ENCODE measurements at regions not wholly inside any gene's neighbourhood (a gene's known extent, or its start where the extent isn't known, plus 50 kb on each side); places are given as distances from the start of the nearest gene placed in this dataset.
"Not testable (repeated sequence)": the region's sequence is repeated elsewhere in the genome, so short reads cannot be mapped to it uniquely, and the experiment has no call there.

DNA sequence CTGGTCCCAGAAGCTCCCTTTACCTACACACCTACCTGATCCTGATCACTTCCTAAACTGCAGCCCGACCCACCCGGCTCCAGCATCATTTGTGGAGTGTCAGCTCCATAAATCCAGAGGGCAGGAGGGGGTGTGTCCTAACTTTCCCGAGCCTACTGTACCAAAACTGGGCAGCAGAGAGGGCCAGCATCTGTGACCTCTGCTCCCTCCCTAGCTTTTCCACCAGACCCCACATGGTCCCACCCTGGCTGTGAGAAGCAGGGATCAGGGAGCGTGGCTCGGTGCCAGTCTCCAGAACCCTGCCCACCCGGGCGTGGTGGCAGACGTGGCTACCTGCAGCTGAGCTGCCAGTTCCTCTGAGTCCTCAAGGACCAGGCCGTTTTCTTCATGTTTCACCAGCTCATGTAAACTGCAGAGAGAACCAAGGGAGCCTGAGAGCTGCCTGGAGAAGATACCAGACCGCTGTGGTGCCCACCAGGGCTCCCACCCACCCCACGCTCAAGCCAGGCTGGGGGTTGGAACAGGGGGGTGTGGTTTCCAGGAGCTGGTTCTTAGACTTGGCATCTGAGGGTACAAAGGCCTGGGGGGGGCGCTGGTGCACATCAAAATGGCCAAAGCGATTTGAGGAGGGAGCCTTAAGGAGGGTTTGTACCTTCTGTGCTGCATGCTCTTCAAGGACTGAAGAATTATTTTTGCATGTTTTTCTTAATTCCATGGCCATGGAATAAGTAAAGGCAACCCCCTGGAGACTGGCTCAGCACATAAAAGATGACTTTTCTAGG, 76.7 kb upstream of the DRD5 start:
- DNase-seq, result no peak

GRCh38 chr4:9707281-9707680, 74.2 kb upstream of the DRD5 start:
- DNase-seq, result not testable (repeated sequence)

DNA sequence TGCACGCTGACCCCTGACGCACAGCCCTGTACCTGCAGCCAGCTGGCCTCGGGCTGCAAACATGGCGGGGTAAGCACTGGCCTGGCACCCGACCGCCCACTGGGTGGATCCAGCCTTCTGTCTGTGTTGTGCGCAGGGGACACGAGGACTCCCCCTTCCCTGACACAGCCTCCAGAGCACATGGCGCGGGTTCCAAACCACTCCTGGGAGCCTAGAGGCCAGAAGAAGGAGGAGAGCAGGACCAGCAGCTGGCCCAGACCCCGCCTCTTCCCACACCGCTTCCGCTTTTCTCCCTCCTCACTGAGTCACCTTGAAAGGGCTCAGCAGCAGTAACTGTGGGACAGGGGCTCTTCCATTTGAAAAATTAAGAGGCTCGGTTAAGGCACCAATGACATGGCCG, 73.5 kb upstream of the DRD5 start:
- DNase-seq, result not testable (repeated sequence)

GRCh38 chr4:9709724-9710123, 71.7 kb upstream of the DRD5 start:
- DNase-seq, result no peak

- not testable (repeated sequence) for DNase-seq
Measured at GRCh38 chr4:9715271-9715670, 66.2 kb upstream of the DRD5 start.

DNA sequence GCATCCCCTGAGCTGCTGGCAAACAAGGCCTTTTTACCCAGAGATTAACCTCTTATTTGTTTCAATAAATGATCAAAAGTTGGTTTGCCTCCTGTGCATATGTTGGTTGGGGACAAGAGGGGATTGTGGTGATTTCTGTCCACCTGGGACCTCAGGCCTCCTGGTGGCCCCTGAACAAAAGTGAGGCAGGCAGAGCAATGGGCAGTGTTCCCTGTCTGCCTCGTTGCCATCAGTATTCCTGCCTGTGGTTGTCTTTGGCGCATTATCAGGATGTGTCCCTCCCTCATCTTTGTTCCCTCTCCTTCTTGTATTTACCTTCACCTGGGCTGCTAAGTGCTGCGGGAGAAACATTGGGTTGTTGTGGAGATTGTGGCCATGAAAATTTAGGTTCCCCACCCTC, 65.3 kb upstream of the DRD5 start:
- DNase-seq, result no peak

- DNase-seq, result not testable (repeated sequence)
Measured at GRCh38 chr4:9718246-9718939, 63.0 kb upstream of the DRD5 start.

DNA sequence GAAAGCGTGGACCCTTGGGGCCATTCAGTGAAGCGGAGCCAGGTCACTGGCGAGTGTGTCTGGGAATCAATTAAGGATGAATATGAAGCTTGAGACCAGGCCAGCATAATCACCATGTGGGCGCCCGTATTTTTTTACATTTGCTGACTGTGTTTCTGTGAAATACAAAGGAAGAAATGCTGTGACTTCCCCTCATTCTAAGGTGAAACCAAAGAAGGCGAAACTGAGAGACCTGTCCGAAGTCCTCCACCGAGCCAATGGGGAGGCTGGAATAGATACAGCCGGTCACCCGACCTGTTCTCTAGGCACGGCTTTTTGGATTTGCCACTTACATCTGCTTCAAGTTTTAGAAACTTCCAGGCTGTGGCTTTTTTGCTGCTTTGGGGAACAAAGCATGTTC, 59.3 kb upstream of the DRD5 start:
- DNase-seq, result not testable (repeated sequence)

All from NCI-H1417 treated with DMSO at 0.1 percent for 48 hours (cell line).